ENCODE measurements at regions not wholly inside any gene's neighbourhood (a gene's known extent, or its start where the extent isn't known, plus 50 kb on each side); places are given as distances from the start of the nearest gene placed in this dataset.
A peak's percentile ranks its signal among the peaks of the same experiment; 100 is the strongest.

GRCh38 chr4:64895031-64895430 lies 485.8 kb upstream of the TECRL start:
- in situ Hi-C loops (cut with MboI; ENCODE audit: low sequenced_read_pairs): no loop called here
- no peak overlapping the region for H3K4ac ChIP-seq (ENCODE audit: low read depth, low read length)
- TF ChIP-seq ELK1 (IDR thresholded peaks at IDR 0.05; ENCODE audit: borderline replicate concordance, low read depth, low read length) (no peak), MAFK (IDR thresholded peaks at IDR 0.05; ENCODE audit: low read depth, low read length) (peak; percentile 92), SMC3 (IDR thresholded peaks at IDR 0.05; ENCODE audit: low read depth, low read length) (no peak), USF2 (IDR thresholded peaks at IDR 0.05; ENCODE audit: low read depth, low read length) (no peak), NFE2L2 (IDR thresholded peaks at IDR 0.05; ENCODE audit: low read depth, low read length) (no peak), RAD21 (IDR thresholded peaks at IDR 0.05; ENCODE audit: low read length) (no peak), BHLHE40 (IDR thresholded peaks at IDR 0.05; ENCODE audit: low read depth, low read length) (no peak), RFX5 (IDR thresholded peaks at IDR 0.05; ENCODE audit: low read depth, low read length) (no peak), CHD1 (IDR thresholded peaks at IDR 0.05; ENCODE audit: low read depth, low read length) (no peak)

More at GRCh38 chr4:64895031-64895430, 485.8 kb upstream of the TECRL start:
- Histone ChIP-seq H3K18ac (ENCODE audit: low read depth, low read length) (no peak overlapping the region), H4K91ac (ENCODE audit: insufficient read depth, low read depth, low read length) (no peak overlapping the region), H2BK15ac (ENCODE audit: low read depth, low read length) (no peak overlapping the region), H4K20me1 (ENCODE audit: insufficient read depth, low read length) (no peaks in the 10 kb centered on the region), H3K9ac (ENCODE audit: low read depth, low read length) (no peak overlapping the region), H3K27me3 (ENCODE audit: control insufficient read depth, insufficient read depth, low read length) (no peaks in the 10 kb centered on the region), H3K9me3 (ENCODE audit: control insufficient read depth, insufficient read depth, low read length) (no peaks in the 10 kb centered on the region), H2BK20ac (ENCODE audit: low read depth, low read length) (no peak overlapping the region), H3K4me3 (ENCODE audit: insufficient read depth, low read depth, low read length) (no peak overlapping the region), H3K56ac (ENCODE audit: extremely low read depth, insufficient read depth, low read length) (no peak overlapping the region), H3K9me1 (ENCODE audit: insufficient read depth, low read length) (no peaks in the 10 kb centered on the region), H2AK9ac (replicated peaks; ENCODE audit: low read depth, low read length, poor library complexity) (no peak overlapping the region), H3K4me1 (ENCODE audit: control insufficient read depth, insufficient read depth, low read length) (no peaks in the 10 kb centered on the region), H4K8ac (ENCODE audit: low read depth in 2 of 2, low read length in 2 of 2) (no peak overlapping the region), H2AFZ (replicated peaks; ENCODE audit: low read length, poor library complexity) (no peak overlapping the region), H2AK5ac (ENCODE audit: low read depth, low read length) (no peak overlapping the region), H3K79me1 (ENCODE audit: low read depth in 1 of 2, low read length in 2 of 2) (no peaks in the 10 kb centered on the region), H3K4me2 (ENCODE audit: low read depth, low read length) (no peak overlapping the region), H3K14ac (replicated peaks; ENCODE audit: low read depth, low read length) (no peak overlapping the region), H2BK120ac (ENCODE audit: low read depth, low read length) (no peak overlapping the region), H3K23ac (ENCODE audit: low read depth, low read length) (no peak overlapping the region), H3K36me3 (ENCODE audit: control insufficient read depth, insufficient read depth, low read length) (no peaks in the 10 kb centered on the region), H2BK5ac (ENCODE audit: low read depth, low read length, poor library complexity, severe bottlenecking) (no peak overlapping the region), H4K5ac (ENCODE audit: low read depth, low read length) (no peak overlapping the region), H3K27ac (ENCODE audit: insufficient read depth, low read length) (no peak overlapping the region)
- BruUV-seq (replicated peaks): no TSS peak
- POLR2A ChIA-PET (ENCODE audit: unreplicated experiment): no interaction called here
- ATAC-seq (ENCODE audit: low read depth) (no peak), DNase-seq (no peak)
- CTCF ChIA-PET: no interaction called here
- intact Hi-C loops (cut with micrococcal nuclease) (no loop called here), dilution Hi-C loops (cut with HindIII; ENCODE audit: low sequenced_read_pairs, unreplicated experiment) (no loop called here)

All from IMR-90 (cell line).